ENCODE measurements at regions not wholly inside any gene's neighbourhood (a gene's known extent, or its start where the extent isn't known, plus 50 kb on each side); places are given as distances from the start of the nearest gene placed in this dataset.

DNA sequence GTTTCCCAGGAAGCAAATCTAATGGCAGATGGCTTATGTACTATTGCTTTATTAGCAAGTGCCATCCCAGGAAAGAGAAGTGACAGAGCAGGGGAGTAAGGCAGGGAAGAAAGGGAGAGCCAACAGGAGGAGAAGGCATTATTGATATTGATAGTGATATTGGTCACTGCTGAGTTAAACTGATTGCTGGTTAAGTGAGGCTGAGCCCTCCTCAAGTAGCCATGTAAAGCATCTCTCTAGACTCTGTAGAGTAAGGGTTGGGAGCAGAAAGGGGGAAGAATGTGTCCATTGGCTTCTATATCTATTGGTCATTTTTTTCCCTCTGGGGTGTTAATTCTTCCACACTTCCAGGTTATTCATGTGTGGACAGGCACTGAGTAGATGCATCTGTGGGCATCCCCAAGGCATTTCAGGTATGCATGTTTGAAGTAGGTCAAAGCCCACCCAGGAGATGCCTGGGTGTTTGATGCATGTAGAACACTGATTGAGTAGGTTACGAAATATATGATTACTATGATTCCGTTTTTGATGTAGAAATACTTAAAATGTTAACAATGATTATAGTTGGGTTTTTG lies 290.5 kb upstream of the DPYD start:
- TF ChIP-seq EZH2phosphoT487 (IDR thresholded peaks at IDR 0.05; ENCODE audit: borderline replicate concordance, low read length): no peak
- TF ChIP-seq, protein P1, sequence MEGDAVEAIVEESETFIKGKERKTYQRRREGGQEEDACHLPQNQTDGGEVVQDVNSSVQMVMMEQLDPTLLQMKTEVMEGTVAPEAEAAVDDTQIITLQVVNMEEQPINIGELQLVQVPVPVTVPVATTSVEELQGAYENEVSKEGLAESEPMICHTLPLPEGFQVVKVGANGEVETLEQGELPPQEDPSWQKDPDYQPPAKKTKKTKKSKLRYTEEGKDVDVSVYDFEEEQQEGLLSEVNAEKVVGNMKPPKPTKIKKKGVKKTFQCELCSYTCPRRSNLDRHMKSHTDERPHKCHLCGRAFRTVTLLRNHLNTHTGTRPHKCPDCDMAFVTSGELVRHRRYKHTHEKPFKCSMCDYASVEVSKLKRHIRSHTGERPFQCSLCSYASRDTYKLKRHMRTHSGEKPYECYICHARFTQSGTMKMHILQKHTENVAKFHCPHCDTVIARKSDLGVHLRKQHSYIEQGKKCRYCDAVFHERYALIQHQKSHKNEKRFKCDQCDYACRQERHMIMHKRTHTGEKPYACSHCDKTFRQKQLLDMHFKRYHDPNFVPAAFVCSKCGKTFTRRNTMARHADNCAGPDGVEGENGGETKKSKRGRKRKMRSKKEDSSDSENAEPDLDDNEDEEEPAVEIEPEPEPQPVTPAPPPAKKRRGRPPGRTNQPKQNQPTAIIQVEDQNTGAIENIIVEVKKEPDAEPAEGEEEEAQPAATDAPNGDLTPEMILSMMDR (IDR thresholded peaks at IDR 0.05; ENCODE audit: low read depth, low read length, poor library complexity, severe bottlenecking): no peak

All from DOHH2 (cell line).